NOMO-1 treated with DMSO at 0.1 percent for 48 hours (cell line): ENCODE measurements at regions not wholly inside any gene's neighbourhood (a gene's known extent, or its start where the extent isn't known, plus 50 kb on each side); places are given as distances from the start of the nearest gene placed in this dataset.

Experiments used
- DNase-seq: peaks from one replicate; lab custom pipeline; 2025; ENCODE audit not compliant: unreplicated experiment; lab: John Stamatoyannopoulos, UW

DNA sequence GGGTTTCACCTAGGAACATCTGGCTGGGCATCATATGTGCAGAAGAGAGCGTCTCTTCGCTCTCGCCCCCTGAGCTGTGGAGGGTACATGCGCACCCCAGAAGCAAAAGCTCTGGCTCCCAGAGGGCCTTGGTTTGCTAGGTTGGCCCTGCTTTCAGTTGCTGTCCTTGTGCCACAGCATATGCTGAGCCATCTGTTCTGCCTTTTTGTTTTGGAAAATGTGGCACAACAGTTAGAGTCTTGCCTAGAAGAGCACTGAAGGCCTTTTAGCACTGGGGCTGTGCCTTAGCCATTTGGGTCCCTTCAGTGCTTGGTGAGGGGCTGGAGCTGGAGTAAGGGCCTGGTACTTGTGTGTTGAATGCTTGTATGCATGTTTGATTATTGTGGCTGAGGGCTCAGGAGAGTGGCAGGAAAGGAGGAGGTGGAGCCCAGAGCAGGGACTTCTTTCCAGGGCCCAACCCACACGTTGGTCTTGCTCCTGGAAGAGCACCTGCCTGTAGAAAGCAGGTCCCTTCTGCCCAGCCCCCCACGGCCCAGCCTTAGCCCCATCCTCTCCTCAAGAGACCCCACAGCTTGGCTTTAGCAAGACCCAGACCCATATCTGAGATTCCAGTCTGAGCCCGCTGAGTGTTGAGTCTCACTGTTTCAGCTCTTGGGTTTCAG, 113.7 kb downstream of the SLC25A47 start:
- no peak for DNase-seq

DNA sequence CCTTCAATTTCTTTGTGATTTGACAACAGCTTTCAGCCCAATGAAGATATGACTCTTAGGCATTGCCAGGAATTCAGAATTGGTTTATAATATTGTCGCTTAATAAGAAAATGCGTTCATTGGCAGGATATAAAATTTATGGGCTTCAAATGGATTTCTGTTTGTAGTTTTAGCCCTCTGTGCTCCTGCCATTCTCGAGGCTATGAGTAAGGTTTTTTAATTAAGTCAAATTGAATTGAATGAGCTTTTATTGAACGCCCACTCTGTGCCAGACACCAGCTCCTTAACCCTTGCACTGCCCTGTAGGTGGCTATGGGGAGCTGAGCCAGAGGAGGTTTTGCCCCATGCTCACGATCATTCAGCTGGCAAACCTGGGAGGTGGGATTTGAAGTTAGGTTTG, 115.1 kb downstream of the SLC25A47 start:
- DNase-seq = no peak

DNA sequence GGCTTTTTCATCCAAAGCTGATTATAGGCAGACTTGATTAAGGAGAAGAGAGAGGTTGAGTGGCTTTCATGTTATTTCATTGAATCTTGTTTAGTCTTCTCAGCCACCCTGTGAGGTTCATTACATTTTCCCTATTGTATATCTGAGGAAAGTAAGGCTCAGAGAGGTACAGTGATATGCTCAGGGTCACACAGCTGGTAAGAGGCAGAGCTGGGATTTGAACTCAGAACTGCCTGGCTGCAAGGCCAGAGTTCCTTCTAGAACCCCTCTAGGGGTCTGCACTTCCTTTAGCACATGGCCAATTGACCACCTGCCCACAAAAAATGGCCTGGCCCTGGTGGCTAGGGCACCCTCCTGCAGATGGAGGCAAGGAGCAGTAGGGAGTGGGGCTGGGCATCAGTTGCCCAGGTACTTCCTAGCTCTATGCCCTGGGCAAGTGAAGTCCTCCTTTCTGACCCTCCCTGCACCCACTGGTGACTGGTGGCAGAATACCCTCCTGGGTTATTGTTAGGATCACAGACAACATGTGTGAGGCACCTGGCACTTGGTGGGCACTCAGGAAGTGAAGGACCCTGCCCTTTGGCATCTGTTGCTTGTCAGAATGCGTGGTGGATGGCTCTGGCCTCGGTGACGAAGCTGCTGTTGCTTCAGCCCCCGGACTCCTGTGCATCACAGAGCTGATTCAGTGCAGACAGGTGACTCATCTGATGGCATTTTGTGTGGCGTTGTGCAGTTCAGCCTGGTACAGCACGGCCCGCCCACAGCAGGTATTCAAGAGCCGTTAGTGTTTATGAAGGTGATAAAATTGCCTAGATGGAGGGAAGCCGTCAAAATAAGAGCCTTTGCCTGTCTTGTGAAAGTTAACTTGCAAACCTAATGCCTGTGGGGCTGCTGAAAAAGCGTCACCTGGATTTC, 115.8 kb downstream of the SLC25A47 start:
- DNase-seq = no peak

DNA sequence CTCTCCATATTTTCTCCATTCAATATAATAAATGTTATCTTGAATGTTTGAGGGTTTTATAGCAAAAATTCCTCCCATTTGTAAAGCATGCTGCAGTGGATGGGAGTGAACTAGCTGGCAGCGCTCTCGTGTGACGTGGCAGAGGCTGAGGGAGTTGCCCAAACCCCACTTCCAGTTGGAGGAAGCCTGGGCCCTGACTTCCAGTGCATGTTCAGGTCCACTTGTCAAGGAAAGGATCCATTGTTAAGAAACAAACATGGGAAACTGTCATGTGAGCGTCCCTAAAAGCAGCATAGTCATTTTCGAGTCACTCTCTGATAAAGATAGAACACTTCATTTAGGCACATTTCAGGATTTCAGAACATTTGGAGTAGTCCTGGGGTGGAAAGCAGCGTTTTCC, 116.6 kb downstream of the SLC25A47 start:
- no peak for DNase-seq

DNA sequence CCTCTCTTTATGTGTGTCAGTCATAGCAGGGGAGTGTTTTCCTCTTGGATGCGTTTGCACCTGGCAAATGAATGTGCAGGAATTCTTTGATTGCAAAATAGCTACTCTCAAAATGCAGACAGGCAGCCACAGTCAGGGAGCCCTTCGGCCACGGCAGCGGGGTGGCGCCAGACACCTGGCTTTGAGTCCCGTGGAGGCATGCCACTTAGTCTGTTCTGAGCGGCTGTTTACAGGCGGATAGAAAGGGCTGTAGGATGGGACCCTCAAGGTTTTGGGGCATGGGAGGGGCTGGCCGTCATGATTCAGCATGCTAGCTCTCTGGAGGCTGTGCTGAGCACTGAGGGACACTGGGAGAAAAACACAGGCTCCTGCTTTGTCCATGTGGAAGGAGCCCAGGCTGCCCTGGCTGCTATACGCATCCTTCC, 117.1 kb downstream of the SLC25A47 start:
- DNase-seq = no peak

DNA sequence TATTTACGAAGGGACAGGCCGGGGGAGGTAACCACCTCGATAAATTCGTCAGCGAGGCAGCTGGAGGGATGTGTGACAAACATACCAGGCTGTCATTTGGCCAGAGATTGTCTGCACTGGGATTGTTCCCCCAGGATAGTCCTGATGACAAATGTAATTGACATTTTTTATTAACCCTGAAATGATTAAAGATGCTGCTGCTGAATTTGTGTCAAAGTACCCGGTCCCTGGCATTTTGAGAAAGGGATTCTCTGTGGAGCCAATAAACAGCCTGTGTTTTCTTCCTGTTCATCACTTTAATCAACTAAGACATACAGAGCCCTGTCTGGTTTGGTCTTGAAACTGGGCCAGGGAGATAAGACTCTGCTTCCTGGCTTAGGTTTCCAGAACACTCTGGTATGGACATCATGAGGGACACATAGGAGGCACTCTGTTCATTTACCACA, 117.6 kb downstream of the SLC25A47 start:
- DNase-seq = no peak

DNA sequence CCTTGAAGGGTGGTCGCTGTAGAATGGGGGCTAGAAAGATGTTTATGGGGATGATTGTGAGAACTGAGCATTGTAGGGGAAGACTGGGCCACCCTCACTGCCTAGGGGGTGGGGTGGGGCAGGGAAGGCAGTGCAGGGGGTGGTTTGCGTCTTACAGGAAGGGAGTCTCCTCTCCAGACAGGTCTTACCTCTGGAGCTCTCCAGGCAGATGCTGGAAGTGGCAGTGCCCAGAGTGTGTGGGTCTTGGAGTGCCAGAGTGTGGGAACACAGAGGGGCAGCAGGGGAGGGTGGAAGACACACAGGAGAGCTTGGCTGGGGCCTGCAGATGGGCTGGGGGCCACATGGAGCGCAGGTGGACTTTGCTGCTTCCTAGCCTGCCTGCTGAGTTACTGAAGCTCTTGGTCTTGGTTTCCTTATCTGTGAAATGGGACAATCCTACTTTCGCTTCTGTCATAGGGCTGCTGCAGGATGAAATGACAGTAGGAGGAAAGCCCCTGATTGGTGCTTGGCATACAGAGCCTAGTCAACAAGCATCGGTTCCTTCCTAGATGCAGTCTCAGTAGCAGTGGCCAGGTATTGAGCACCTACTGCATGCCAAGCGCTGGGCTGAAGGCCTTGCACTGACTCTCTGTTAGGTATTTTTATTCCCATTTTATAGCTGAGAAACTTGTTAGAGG, 118.3 kb downstream of the SLC25A47 start:
- DNase-seq = no peak

DNA sequence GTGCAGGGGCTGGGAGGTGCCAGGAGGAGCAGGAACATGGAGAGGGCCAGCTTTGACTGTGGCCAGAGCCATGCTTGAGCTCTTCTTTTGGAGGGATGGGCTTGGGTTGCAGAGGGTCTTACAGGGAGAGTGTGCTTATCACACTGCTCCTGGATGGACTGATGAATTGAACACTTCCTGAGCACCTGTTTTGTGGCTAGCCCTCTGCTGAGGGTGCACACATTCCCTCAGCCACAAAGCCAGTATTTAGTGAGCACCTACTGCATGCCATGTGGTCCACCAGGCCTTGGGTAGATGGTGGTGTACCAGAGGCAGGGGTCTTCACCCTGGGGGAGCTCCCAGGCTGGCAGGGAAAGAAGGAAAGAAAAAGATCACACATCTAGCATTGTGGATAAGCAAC, 118.9 kb downstream of the SLC25A47 start:
- DNase-seq = no peak

DNA sequence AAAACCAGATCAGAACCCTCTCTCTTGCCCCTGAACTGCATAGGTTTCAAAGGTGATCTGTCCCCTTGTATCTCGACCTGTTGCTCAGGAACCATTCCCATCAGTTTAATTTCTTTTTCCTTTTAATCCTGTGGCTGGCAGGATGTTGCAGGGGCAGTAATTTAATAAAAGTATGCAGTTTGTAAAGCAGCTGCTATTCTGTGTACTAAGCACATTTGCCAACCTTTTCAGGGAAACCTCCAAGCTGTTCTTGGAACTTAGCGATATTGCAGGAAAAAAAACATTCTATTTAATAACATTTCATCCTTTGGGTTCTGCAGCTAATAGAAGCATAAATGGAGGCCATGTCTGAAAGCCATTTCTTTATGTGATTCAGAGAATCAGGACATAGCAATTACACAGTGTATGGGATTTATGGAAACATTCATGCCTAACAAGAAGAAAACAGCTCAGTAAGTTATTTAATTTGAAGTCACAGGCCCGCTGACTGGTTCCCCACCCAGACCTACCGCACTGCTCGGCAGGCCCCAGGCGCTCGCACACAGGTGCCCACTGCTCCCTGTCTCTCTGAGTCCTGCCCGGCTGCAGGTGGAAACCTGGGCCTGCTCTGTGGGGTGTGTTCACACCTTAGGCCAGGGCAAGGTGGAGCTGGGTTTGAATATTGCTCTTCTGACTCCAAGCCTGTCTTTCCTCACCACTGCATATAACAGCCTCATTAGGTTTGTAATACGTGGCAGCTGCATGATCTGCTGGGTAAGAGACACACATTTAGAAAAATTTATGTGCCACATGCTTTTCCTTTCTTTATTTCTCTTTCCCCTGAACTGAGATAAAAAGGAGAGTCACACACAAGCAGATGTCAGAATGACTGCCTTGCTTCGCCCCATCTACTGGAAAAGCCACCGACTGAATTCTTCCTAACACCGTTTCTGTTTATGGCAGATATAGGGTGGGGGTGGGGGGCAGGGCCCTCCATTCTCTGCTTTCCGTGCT, 119.7 kb downstream of the SLC25A47 start:
- no peak for DNase-seq

DNA sequence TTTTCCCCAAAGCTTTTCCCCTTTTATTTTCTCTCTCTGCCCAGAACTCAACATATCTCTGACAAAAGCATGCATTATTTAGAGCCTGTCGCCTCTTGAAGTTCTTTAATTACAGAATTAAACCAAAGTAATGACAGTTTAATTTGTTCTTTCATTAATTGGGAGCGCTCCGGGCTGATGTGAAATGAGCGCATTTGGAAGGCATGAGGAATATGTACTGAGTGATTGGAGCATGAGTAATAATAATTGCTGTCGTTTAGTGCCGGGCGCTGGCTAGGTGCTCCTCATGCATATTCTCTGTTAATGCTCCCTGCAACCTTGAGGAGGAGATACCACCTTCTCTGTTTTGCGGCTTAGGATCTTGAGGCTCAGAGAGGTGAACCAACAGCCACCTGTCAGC, 120.5 kb downstream of the SLC25A47 start:
- DNase-seq = no peak

DNA sequence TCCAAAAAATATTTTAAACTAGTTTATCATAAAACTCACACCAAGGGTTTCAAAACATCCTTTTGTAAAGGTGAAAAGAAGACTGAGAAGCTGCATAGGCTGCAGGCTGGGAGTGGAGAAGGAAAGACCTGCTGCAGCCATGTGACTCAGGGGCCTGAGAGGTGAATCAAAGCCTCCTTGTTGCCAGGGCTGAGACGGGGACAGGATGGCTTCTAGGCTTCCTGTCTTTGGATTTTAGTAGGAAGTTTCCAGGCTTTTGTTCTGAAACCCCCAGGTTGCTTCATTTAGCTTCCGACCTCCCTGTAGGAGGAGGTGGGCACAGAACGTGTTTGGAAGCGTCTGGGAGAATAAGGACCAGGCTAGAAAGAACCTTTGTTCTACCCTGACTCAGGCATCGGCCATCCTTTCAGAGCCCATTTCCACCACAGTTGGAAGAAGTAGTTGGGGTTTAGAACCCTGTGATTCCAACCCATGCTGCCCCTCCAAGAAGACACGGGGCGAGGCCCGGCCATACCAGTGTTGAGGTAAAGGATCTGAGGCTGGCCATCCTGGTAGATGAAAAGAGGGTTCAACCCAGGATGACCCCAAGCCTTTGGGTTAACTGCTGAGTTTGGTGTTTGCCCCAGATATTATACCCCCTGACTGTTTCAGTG, 122.4 kb downstream of the SLC25A47 start:
- no peak for DNase-seq

DNA sequence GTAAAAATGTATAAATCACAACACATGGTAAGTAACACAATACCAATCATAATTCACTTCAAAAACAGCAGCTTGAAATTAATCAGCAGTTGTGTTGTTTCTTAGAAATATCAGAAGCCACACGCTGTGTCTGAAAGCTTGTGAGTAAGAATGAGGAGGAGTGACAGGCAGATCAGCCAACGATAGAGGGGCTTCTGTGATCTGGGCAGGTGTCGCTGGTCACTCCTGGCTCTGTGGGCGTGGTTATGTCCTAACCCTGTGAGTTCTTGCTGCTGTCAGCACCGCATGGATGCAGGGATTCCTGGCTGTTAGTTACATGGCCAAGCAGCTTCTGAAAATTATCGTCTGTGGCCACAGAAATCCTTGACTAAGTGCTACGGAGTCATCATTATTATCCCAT, 123.4 kb downstream of the SLC25A47 start:
- DNase-seq = no peak

DNA sequence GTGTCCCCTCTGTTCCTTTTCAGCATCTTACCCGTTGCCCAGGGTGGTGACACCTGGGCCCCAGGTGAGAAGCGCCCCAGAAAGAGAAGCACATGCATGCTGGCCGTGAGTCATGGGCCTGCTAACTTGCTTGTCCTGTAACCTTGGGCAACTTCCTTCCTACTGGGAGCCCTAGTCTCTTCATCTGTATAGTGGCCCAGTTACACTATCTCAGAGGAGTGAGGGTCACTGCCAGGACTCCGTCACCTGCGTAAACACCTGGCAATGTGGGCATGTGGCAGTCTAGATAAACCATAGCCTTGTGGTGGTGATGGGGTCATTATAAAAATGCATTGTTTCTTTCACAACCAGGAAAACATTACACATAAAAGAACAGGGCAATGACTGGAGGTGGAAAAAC, 125.2 kb downstream of the SLC25A47 start:
- DNase-seq = no peak

DNA sequence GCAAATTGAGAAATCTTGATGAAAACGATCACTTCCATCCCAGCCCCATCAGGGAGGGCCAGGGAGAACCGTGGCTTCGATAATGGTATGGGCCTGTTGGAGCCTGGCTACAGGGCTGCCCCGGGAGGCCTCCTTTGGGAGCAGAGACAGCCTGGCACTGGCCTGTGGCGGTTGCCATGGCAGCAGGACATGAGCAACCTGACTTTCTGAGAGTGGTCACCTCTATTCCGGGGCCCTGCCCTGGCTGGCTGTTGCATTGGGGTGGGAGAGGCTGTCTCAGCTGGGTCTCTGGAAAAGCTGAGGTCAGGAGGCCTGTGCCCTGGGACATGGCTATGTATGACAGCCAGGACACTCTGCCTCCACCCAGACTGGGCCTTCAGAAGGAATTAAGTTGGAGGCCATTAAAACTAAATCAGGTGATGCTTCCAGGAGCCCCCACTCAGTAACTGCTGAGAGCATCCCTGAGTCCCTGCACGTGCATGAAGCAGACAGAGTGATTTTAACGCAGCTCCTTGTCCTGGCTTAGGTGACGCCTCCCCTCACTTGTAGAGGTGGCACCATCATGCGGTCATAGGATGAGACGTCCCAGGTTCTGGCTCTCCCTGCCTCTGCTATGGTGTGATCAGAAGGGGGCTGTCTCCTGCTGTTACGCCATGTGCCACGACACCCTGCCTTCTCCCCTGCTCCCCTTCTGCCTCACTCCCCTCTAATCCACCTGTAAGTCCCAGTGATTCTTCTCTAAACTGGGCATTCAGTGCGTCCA, 126.3 kb downstream of the SLC25A47 start:
- DNase-seq = no peak

DNA sequence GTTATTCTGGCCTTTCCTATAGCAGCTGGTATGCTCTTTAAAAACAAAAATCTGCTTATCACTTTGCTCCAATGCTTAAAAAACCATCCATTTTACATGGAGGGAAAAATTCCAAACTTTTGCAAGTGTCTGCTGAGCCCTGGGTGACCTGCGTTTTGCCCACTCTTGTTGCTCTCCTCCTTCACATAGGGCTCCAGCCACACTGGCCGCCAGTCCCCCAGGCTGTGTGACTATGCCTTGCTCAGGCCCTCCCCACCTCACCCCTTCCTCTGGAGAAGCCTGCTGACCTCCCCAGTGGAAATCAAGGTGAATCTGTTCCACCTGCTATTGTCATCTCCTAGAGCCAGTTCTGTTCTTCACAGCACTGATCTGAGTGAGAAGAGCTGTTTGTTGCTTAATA, 126.9 kb downstream of the SLC25A47 start:
- no peak for DNase-seq

DNA sequence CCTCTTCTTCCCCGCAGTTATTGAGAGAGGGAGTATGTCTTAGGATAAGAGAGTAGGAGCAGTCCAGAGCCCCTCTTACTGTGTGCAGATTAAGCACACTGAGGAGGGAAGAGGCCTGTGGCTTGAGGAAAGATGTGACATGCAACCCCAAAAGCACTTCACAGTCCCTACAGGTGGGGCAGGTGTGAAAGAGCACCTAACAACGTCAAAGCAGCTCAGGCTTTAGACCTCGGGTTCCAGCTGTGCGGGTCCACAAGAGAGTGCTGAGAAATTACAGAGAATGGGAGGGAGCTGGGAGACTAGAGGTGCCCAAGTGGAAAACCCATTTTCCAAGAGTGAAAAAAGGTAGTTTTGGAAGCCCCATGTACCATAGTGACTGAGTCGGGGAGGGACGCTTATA, 127.6 kb downstream of the SLC25A47 start:
- DNase-seq = no peak

DNA sequence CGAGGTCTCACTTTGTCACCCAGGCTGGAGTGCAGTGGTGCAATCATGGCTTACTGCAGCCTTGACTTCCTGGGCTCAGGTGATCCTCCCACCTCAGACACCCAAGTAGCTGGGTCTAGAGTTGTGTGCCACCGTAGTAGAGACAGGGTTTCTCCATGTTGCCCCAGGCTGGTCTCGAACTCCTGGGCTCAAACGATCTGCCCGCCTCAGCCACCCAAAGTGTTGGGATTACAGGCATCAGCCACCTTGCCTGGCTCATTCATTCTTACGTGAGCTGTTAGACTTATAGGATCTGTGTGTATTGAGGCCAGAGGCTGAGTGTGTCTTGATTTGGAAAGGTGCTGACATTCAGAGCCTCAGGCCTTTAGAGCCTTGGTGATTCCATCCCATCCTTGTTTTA, 128.1 kb downstream of the SLC25A47 start:
- DNase-seq = no peak

DNA sequence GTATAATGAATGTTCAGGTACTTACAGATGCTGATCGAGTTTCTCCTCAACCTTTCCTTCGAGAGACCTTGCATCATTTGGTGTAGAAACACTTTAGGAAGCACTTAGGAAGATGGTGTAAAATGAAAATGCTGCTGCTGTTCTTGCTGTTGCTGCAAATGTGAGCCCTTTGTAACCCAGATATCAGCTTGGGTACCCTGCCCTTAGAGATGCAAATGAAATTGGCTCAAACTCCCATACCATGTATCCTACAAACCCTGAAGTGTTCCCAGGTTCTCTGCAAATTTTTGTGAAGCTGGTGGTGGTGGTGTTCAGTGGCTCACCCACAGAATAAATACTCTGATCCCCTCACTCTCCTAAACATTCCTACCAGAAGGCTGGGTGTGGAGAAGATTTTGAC, 130.8 kb downstream of the SLC25A47 start:
- DNase-seq = no peak

DNA sequence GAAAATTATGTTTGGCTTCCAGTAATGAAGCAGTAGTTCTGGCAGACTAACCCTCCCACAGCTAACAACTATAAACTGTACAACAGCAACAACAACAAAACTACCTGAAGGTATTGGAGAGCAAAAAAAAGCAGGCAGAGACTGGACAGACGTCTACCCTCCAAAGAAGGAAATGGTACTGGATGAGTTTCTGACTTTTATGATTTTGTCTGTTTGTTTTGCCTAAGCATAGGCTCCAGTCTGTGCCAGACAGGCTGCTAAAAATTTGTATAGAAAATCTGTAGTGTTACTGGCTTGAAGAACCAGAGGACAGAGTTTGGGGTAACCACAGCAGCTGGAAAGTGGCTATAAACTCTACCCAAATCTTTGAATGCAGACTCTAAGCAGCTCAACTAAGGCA, 131.3 kb downstream of the SLC25A47 start:
- DNase-seq = no peak
